22Rv1 (cell line): ENCODE measurements at regions not wholly inside any gene's neighbourhood (a gene's known extent, or its start where the extent isn't known, plus 50 kb on each side); places are given as distances from the start of the nearest gene placed in this dataset.

ENCODE experiments used
- H3K27ac ChIP-seq: fragments of 450-650 bp; 2 replicates; pipeline ENCODE4 v1.5.1; 2017
- CTCF ChIP-seq: fragments of 450-650 bp; IDR thresholded peaks from 2 replicates; pipeline ENCODE4 v1.5.1; 2017; ENCODE audit warnings: mild to moderate bottlenecking
- ZFX ChIP-seq: fragments of 450-650 bp; IDR thresholded peaks from 2 replicates; pipeline ENCODE4 v1.6.1; 2017; ENCODE audit warnings: antibody characterized with exemption, borderline replicate concordance

- no peak for TF ChIP-seq CTCF
- no peak for TF ChIP-seq ZFX
- no peak overlapping the region for H3K27ac ChIP-seq
These were observed 1003.8 kb downstream of the TMTC2 start for GRCh38 chr12:83690465-83690864.

GRCh38 chr12:83689333-83689732 is 1002.6 kb downstream of the TMTC2 start:
- TF ChIP-seq CTCF (no peak), ZFX (no peak)

GRCh38 chr12:83676781-83677295 is 990.1 kb downstream of the TMTC2 start:
- TF ChIP-seq ZFX (no peak), CTCF (no peak)
- H3K27ac ChIP-seq: no peak overlapping the region

More at GRCh38 chr12:83689333-83689732, 1002.6 kb downstream of the TMTC2 start:
- H3K27ac ChIP-seq: no peak overlapping the region

GRCh38 chr12:83666690-83667089 is 980.0 kb downstream of the TMTC2 start:
- TF ChIP-seq CTCF (no peak), ZFX (no peak)
- H3K27ac ChIP-seq: no peak overlapping the region

GRCh38 chr12:83665634-83666218 is 979.0 kb downstream of the TMTC2 start:
- TF ChIP-seq ZFX: no peak
- H3K27ac ChIP-seq: no peak overlapping the region

GRCh38 chr12:83664650-83665049 is 977.9 kb downstream of the TMTC2 start:
- TF ChIP-seq CTCF (no peak), ZFX (no peak)
- H3K27ac ChIP-seq: no peak overlapping the region

GRCh38 chr12:83660727-83661358 is 974.1 kb downstream of the TMTC2 start:
- H3K27ac ChIP-seq: no peak overlapping the region
- TF ChIP-seq ZFX: no peak
- no peak for TF ChIP-seq CTCF
